Medulla oblongata (tissue), 1 donor: ENCODE measurements at regions not wholly inside any gene's neighbourhood (a gene's known extent, or its start where the extent isn't known, plus 50 kb on each side); places are given as distances from the start of the nearest gene placed in this dataset.
A peak's percentile ranks its signal among the peaks of the same experiment; 100 is the strongest.
"Not testable (repeated sequence)": the region's sequence is repeated elsewhere in the genome, so short reads cannot be mapped to it uniquely, and the experiment has no call there.

Source experiments
- DNase-seq: peaks from one replicate; pipeline ENCODE4 v3.0.0-alpha.2; 2015; ENCODE audit errors: extremely low spot score

GRCh38 chr3:144820726-144821125 lies 849.1 kb downstream of the DIPK2A start:
- no peak for DNase-seq

DNA sequence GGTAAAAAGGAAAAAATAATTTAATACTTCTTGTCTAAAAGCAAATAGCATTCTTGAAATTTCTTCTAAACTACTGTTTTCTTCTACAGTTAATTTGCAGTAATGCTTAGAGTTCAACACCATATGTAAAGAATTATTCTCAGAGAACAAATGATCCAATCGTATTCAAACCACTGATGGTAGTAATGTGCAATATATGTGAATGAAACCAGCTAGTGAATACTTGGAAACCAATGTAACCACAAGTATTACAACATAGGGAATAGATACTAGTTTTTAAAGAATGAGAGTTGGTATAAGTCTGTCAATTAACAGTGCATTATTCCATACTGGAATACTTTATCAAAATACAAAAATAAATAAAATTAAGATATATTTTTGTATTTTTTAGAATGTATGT lies 850.0 kb downstream of the DIPK2A start:
- DNase-seq = no peak

GRCh38 chr3:144822671-144823070 lies 851.0 kb downstream of the DIPK2A start:
- no peak for DNase-seq

- no peak for DNase-seq
These were observed 860.5 kb downstream of the DIPK2A start for GRCh38 chr3:144831955-144832716.

DNA sequence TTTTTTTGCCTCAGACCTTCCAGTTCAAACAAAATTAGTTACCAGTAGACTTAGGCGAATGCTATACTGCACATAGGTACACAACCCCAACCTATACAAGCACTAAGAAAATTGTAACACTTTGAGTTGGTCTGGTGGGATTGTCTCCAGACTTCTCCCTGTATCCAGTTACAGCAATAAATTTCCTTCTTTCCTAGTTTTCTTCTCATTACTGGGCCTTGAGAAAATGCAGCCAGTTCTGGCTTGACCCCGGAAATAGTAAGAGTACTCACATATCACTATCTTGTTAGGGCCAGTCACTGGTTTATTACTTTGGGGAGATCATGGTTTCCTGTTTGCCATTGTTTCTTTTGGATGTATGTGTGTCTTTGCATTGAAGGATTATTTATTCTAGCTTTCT lies 868.4 kb downstream of the DIPK2A start:
- DNase-seq = no peak

- no peak for DNase-seq
These were observed 869.2 kb downstream of the DIPK2A start for GRCh38 chr3:144840866-144841265.

- DNase-seq = peak; percentile 59
These were observed 871.5 kb downstream of the DIPK2A start for GRCh38 chr3:144843099-144843498.

GRCh38 chr3:144852999-144853398 lies 881.4 kb downstream of the DIPK2A start:
- no peak for DNase-seq

- DNase-seq = not testable (repeated sequence)
These were observed 882.4 kb downstream of the DIPK2A start for GRCh38 chr3:144854020-144854419.

GRCh38 chr3:144859161-144859560 lies 887.5 kb downstream of the DIPK2A start:
- DNase-seq = no peak

- DNase-seq = no peak
These were observed 893.0 kb downstream of the DIPK2A start for GRCh38 chr3:144864646-144865045.

- DNase-seq = no peak
These were observed 894.3 kb downstream of the DIPK2A start for GRCh38 chr3:144865948-144866347.

DNA sequence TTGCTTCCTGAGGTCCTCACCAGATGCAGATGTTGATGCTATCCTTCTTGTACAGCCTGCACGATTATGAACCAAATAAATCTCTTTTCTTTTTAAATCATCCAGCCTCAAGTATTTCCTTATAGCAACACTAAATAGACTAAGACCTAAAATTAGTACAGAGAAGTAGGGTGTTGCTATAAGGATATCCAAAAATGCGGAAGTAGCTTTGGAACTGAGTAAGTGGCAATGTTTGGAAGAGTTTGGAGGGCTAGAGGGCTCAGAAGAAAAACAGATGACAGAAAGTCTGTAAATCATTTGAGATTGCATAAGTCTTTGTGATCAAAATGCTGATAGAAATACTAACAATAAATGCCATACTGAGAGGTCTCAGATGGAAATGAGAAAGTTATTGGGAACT lies 894.9 kb downstream of the DIPK2A start:
- peak; percentile 37 for DNase-seq

DNA sequence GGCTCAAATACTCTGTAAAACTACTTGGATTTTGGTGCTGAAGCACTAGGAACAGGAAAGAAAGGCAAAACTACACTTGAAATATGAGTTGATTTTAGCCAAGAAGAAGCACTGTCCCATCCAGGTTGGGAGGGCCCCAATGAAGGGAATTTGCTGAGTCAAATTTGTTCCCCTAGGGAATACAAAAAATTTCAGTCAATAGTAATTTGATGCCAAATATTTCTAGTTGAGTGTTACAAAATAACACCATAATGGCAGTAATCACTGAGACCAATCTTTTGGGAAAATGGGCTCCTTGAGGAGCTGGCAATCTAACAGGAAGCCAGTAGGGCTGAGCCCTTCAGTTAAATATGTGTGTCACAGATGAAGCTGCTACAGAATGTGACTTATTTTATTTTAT lies 896.9 kb downstream of the DIPK2A start:
- no peak for DNase-seq

DNA sequence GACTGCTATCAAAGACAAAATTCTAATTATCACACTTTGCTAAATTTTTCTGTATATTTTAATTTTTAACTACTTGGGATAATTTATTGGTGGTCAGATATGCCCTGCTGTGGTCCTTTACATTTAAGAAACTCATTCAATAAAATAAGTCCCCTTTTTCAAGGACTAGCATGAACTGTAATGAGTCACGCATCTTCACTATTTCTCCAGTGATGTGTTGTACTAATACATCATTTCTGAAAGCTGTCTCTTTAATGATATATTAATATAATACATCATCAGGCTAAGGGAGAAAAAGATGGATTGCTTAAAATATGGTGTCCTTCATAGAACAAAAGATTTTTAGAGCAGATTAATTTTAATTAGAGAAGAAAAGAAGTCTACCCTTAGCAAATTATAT lies 901.4 kb downstream of the DIPK2A start:
- no peak for DNase-seq

DNA sequence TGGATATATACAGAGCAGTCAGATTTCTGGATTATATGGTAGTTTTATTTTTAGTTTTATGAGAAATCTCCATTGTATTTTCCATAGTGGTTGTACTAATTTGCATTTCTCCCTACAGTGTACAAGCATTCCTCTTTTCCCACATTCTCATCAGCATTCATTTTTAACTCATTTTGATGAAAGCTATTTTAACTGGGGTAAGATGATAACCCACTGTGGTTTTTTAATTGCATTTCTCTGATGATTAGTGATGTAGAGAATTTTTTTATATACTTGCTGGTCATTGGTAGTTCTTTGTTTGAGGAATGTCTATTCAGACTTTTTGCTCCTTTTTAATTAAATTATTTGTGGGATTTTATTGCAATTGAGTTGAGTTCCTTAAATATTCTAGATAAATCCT lies 903.6 kb downstream of the DIPK2A start:
- no peak for DNase-seq

DNA sequence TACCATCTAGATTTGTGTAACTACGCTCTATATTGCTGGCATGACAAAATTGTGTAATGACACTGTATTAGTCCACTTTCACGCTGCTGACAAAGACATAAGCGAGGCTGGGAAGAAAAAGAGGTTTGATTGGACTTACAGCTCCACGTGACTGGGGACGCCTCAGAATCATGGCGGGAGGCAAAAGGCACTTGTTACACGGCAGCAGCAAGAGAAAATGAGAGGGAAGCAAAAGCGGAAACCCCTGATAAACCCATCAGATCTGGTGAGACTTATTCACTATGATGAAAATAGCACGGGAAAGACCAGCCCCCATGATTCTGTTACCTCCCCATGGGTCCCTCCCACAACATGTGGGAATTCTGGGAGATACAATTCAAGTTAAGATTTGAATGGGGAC lies 905.7 kb downstream of the DIPK2A start:
- no peak for DNase-seq

- no peak for DNase-seq
These were observed 908.1 kb downstream of the DIPK2A start for GRCh38 chr3:144879701-144880100.

- DNase-seq = no peak
These were observed 922.4 kb downstream of the DIPK2A start for GRCh38 chr3:144893980-144894379.

DNA sequence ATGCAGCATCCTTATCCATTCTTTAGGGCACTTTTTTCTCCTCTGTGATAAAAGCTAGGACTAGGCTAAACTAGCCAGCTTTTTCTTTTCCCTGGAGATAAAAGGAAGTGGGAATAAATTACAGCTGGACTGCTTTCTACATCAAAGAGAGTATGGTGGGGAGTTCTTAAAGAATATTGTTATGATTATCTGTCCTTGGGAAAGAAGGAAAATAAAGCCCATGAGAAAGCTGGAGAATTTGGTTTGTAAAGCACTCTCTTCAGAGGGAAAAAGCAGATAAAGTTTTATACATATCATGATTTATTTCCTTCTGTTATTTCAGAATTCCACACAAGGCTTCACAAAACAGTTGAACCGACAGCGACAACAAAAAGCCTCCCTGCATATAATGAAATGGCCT lies 923.0 kb downstream of the DIPK2A start:
- no peak for DNase-seq

GRCh38 chr3:144900366-144900765 lies 928.7 kb downstream of the DIPK2A start:
- DNase-seq = no peak

DNA sequence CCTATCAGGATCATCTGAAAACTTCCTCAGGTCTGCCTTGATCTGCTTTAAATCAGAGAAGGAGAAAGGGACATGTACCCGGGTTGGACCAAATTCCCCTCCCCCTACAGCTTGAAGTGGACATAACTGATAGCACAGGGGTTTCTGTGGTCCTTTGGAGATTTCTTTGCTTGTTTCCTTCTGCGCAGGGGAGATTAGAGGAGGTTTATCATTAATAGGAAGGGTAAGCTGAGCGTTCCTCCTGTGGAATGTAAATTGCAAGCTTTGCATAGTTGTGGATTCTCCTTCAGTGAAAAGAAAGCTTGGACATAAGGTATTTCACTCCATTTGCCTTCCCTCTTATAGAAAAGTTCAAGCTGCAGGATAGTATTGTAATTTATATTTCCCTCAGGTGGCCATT lies 936.0 kb downstream of the DIPK2A start:
- not testable (repeated sequence) for DNase-seq

GRCh38 chr3:144912968-144913367 lies 941.3 kb downstream of the DIPK2A start:
- no peak for DNase-seq

DNA sequence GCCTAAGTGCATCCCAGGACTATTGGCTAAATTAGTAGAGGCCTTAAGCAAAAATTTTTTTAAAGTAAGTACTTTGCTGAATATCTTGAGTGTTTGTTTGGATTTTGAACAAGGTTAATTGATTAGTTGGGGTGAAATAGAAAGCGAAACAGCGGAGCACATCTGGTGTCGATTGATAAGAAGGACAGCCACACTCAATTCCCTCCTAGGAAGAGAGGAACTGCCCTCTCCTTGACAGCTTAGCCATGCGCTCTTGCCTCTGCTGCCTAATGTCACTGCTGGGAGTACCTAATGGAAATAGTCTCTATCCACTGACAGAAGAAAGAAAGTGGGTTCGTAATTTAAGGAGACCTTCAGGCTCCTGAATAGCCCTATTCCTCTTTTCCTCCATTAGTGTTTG lies 943.6 kb downstream of the DIPK2A start:
- DNase-seq = no peak
